Adipocyte (in vitro differentiated cells): ENCODE measurements at regions not wholly inside any gene's neighbourhood (a gene's known extent, or its start where the extent isn't known, plus 50 kb on each side); places are given as distances from the start of the nearest gene placed in this dataset.
A peak's percentile ranks its signal among the peaks of the same experiment; 100 is the strongest.

Source experiments
- DNase-seq: peaks from one replicate; pipeline ENCODE4 v3.0.0-alpha.2; 2015; ENCODE audit warnings: low read depth
- H3K27me3 ChIP-seq: replicated peaks from 2 replicates; pipeline ENCODE4 v1.7.0; 2013; ENCODE audit warnings: mild to moderate bottlenecking, low read length, moderate library complexity; ENCODE audit not compliant: control insufficient read depth, insufficient read depth
- H3K36me3 ChIP-seq: 2 replicates; pipeline ENCODE4 v1.7.0; 2013; ENCODE audit warnings: low read length, mild to moderate bottlenecking, moderate library complexity; ENCODE audit not compliant: control insufficient read depth, insufficient read depth, severe bottlenecking
- H3K4me1 ChIP-seq: 2 replicates; pipeline ENCODE4 v1.7.0; 2013; ENCODE audit warnings: mild to moderate bottlenecking, low read length, moderate library complexity; ENCODE audit not compliant: control insufficient read depth, insufficient read depth
- H3K4me3 ChIP-seq: 2 replicates; pipeline ENCODE4 v1.7.0; 2013; ENCODE audit warnings: mild to moderate bottlenecking, low read length, moderate library complexity
- H3K9ac ChIP-seq: 2 replicates; pipeline ENCODE4 v1.7.0; 2013; ENCODE audit warnings: mild to moderate bottlenecking, low read length, moderate library complexity
- H3K9me3 ChIP-seq: 2 replicates; pipeline ENCODE4 v1.7.0; 2013; ENCODE audit warnings: mild to moderate bottlenecking, low read length, moderate library complexity; ENCODE audit not compliant: control insufficient read depth

GRCh38 chr12:69119770-69120169, 119.6 kb upstream of the CPSF6 start:
- Histone ChIP-seq H3K4me3 (no peak overlapping the region), H3K36me3 (no peaks in the 10 kb centered on the region)
- no peak for DNase-seq

DNA sequence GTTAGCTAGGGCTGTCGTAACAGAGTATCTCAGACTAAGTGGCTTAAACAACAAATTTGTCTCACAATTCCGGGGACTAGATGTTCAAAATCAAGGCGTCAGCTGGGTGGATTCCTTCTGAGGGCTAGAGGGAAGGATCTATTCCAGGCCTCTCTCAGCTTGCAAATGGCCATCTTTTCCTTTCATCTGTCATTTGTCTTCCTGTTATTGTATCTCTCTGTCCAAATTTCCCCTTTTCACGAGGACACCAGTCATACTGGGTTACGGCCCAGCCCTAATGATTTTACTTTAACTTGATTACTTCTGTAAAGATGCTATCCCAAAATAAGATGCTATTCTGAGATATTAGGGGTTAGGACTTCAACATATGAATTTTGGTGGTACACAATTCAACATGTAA, 119.0 kb upstream of the CPSF6 start:
- no peak overlapping the region for H3K4me3 ChIP-seq
- no peaks in the 10 kb centered on the region for H3K9me3 ChIP-seq
- peaks cover 26% of the 10 kb centered on the region for H3K27me3 ChIP-seq
- no peak overlapping the region for H3K9ac ChIP-seq
- H3K4me1 ChIP-seq = no peaks in the 10 kb centered on the region
- H3K36me3 ChIP-seq = no peaks in the 10 kb centered on the region
- no peak for DNase-seq

More at GRCh38 chr12:69119770-69120169, 119.6 kb upstream of the CPSF6 start:
- Histone ChIP-seq H3K9ac (no peak overlapping the region), H3K9me3 (no peaks in the 10 kb centered on the region), H3K27me3 (peaks cover 23% of the 10 kb centered on the region), H3K4me1 (no peaks in the 10 kb centered on the region)

- Histone ChIP-seq H3K4me1 (no peaks in the 10 kb centered on the region), H3K9ac (no peak overlapping the region), H3K9me3 (no peaks in the 10 kb centered on the region), H3K27me3 (peaks cover 21% of the 10 kb centered on the region), H3K36me3 (no peaks in the 10 kb centered on the region), H3K4me3 (no peak overlapping the region)
- DNase-seq = no peak
Measured at GRCh38 chr12:69123311-69123710, 116.1 kb upstream of the CPSF6 start.

GRCh38 chr12:69123919-69124638, 115.3 kb upstream of the CPSF6 start:
- no peak overlapping the region for H3K9ac ChIP-seq
- peak; percentile 19 for DNase-seq
- no peaks in the 10 kb centered on the region for H3K36me3 ChIP-seq
- no peaks in the 10 kb centered on the region for H3K9me3 ChIP-seq
- H3K4me3 ChIP-seq = no peak overlapping the region
- no peaks in the 10 kb centered on the region for H3K4me1 ChIP-seq
- H3K27me3 ChIP-seq = peaks cover 15% of the 10 kb centered on the region

- Histone ChIP-seq H3K9me3 (no peaks in the 10 kb centered on the region), H3K27me3 (peaks cover 2% of the 10 kb centered on the region), H3K4me3 (no peak overlapping the region), H3K36me3 (no peaks in the 10 kb centered on the region), H3K9ac (no peak overlapping the region), H3K4me1 (no peaks in the 10 kb centered on the region)
- peak; percentile 50 for DNase-seq
Measured at GRCh38 chr12:69129017-69129416, 110.4 kb upstream of the CPSF6 start.

GRCh38 chr12:69129564-69129963, 109.8 kb upstream of the CPSF6 start:
- peaks cover 2% of the 10 kb centered on the region for H3K27me3 ChIP-seq
- no peaks in the 10 kb centered on the region for H3K9me3 ChIP-seq
- no peak for DNase-seq
- H3K9ac ChIP-seq = no peak overlapping the region
- H3K36me3 ChIP-seq = no peaks in the 10 kb centered on the region
- H3K4me1 ChIP-seq = no peaks in the 10 kb centered on the region
- no peak overlapping the region for H3K4me3 ChIP-seq

DNA sequence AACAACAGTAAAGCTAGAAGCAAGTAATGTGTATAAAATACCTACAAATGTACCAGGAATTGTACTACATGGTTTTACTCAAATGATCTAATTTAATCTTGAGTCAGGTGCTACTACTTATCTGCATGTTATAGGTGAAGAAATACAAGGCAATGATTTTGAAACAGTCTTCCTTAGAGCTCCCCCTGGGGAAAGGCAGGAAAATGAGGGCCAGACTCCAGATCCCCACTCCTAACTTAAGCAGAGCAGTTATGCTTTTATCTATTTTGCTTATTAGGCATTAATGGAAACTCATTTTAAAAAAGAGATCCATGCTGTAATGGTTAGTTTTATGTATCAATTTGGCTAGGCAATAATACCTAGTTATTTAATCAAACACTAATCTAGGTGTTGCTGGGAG, 109.3 kb upstream of the CPSF6 start:
- H3K27me3 ChIP-seq = peaks cover 1% of the 10 kb centered on the region
- H3K4me3 ChIP-seq = no peak overlapping the region
- H3K36me3 ChIP-seq = no peaks in the 10 kb centered on the region
- H3K4me1 ChIP-seq = no peaks in the 10 kb centered on the region
- H3K9ac ChIP-seq = no peak overlapping the region
- no peaks in the 10 kb centered on the region for H3K9me3 ChIP-seq
- DNase-seq = no peak

- no peak overlapping the region for H3K4me3 ChIP-seq
- no peaks in the 10 kb centered on the region for H3K4me1 ChIP-seq
- no peaks in the 10 kb centered on the region for H3K36me3 ChIP-seq
- H3K27me3 ChIP-seq = no peaks in the 10 kb centered on the region
- no peak overlapping the region for H3K9ac ChIP-seq
- no peaks in the 10 kb centered on the region for H3K9me3 ChIP-seq
- DNase-seq = no peak
Measured at GRCh38 chr12:69131077-69131476, 108.3 kb upstream of the CPSF6 start.

DNA sequence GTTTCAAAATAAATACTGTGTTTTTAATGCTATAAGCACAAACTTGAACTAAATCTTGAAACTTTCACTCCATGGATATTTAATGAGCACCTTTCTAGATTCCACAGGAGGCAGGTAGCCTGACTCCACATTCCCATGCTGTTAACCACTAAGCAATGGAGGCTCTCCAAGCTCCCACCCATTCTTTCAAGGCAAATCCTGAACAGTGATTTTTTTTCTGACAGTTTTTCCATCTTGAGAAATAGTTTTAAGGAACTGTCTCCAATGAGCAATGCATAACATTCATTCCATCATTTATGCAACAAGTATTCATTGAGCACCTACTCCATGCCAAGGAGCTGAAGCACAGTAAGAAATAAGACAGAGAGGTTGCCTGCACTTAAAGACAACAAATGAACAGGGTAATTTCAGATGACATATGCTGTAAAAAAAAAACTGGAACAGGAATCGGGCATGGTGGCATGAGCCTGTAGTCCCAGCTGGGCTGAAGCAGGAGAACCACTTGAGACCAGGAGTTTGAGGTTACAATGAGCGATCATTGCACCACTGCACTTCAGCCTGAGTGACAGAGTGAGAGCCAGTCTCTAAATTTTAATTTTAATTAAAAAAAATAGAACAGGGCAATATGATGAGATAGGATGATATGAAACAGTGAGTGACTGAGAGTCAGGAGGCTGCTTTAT, 102.3 kb upstream of the CPSF6 start:
- H3K27me3 ChIP-seq = no peaks in the 10 kb centered on the region
- no peak for DNase-seq

DNA sequence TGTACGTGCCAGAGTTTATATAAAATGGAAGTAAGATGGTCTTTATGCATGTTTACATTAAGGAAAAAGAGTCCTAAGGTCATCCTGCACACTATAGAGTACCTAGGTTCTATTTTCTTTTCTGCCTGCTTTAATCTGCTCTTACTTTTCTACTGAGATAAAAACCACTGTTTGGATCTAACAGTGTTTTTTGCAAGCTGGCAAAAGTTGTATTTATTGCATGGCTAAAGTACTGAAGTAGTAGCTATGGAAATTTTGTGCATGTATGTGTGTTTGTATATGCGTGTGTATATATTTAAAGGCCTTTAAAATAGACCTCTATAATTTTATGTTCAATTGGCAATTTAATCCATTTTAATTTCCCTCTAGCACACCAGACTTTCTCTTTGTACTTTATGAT, 98.3 kb upstream of the CPSF6 start:
- H3K36me3 ChIP-seq = no peaks in the 10 kb centered on the region
- peaks cover 3% of the 10 kb centered on the region for H3K4me1 ChIP-seq
- H3K4me3 ChIP-seq = no peak overlapping the region
- no peak for DNase-seq
- H3K27me3 ChIP-seq = no peaks in the 10 kb centered on the region
- no peak overlapping the region for H3K9ac ChIP-seq
- peaks cover 26% of the 10 kb centered on the region for H3K9me3 ChIP-seq

More for the DNA sequence above, 102.3 kb upstream of the CPSF6 start:
- no peaks in the 10 kb centered on the region for H3K36me3 ChIP-seq
- peaks cover 3% of the 10 kb centered on the region for H3K4me1 ChIP-seq
- no peak overlapping the region for H3K4me3 ChIP-seq
- H3K9me3 ChIP-seq = peaks cover 26% of the 10 kb centered on the region
- H3K9ac ChIP-seq = no peak overlapping the region

GRCh38 chr12:69149270-69149669, 90.1 kb upstream of the CPSF6 start:
- peaks cover 16% of the 10 kb centered on the region for H3K4me1 ChIP-seq
- no peaks in the 10 kb centered on the region for H3K36me3 ChIP-seq
- peak; percentile 43 for DNase-seq

More at GRCh38 chr12:69149270-69149669, 90.1 kb upstream of the CPSF6 start:
- H3K27me3 ChIP-seq = no peaks in the 10 kb centered on the region
- no peaks in the 10 kb centered on the region for H3K9me3 ChIP-seq
- no peak overlapping the region for H3K4me3 ChIP-seq
- no peak overlapping the region for H3K9ac ChIP-seq
